GM23248 (cell line): ENCODE measurements at regions not wholly inside any gene's neighbourhood (a gene's known extent, or its start where the extent isn't known, plus 50 kb on each side); places are given as distances from the start of the nearest gene placed in this dataset.
A peak's percentile ranks its signal among the peaks of the same experiment; 100 is the strongest.

Experiments
- DNase-seq: peaks from one replicate; pipeline ENCODE4 v3.0.0-alpha.2; 2015
- H2AFZ ChIP-seq: fragments of 200-600 bp; sonication (generic); 2 replicates; pipeline ENCODE4 v1.6.1; 2016; ENCODE audit warnings: antibody characterized with exemption
- H3F3A ChIP-seq: fragments of 200-600 bp; sonication (generic); 2 replicates; pipeline ENCODE4 v1.6.1; 2016; ENCODE audit warnings: mild to moderate bottlenecking, antibody characterized with exemption, mixed run types; ENCODE audit not compliant: insufficient read depth
- H3K27ac ChIP-seq: fragments of 200-600 bp; sonication (generic); 2 replicates; pipeline ENCODE4 v1.5.1; 2016; ENCODE audit warnings: mild to moderate bottlenecking
- H3K27me3 ChIP-seq: fragments of 200-600 bp; sonication (generic); replicated peaks from 2 replicates; pipeline ENCODE4 v1.6.1; 2016; ENCODE audit warnings: mild to moderate bottlenecking; ENCODE audit not compliant: insufficient read depth
- H3K36me3 ChIP-seq: fragments of 200-600 bp; sonication (generic); 2 replicates; pipeline ENCODE4 v1.6.1; 2016; ENCODE audit warnings: low read depth, mild to moderate bottlenecking
- H3K4me1 ChIP-seq: fragments of 200-600 bp; sonication (generic); 2 replicates; pipeline ENCODE4 v1.6.1; 2016; ENCODE audit warnings: mild to moderate bottlenecking; ENCODE audit not compliant: insufficient read depth
- H3K4me2 ChIP-seq: fragments of 200-600 bp; sonication (generic); one replicate; pipeline ENCODE4 v1.6.1; 2016; ENCODE audit warnings: mild to moderate bottlenecking; ENCODE audit not compliant: unreplicated experiment
- H3K4me3 ChIP-seq: fragments of 200-600 bp; sonication (generic); 2 replicates; pipeline ENCODE4 v1.5.1; 2016; ENCODE audit warnings: mild to moderate bottlenecking
- H3K79me2 ChIP-seq: fragments of 200-600 bp; sonication (generic); 2 replicates; pipeline ENCODE4 v1.6.1; 2016; ENCODE audit warnings: mild to moderate bottlenecking; ENCODE audit not compliant: insufficient read depth
- H3K9ac ChIP-seq: fragments of 200-600 bp; sonication (generic); 2 replicates; pipeline ENCODE4 v1.6.1; 2016; ENCODE audit warnings: mild to moderate bottlenecking
- H3K9me2 ChIP-seq: fragments of 200-600 bp; sonication (generic); 2 replicates; pipeline ENCODE4 v1.6.1; 2016; ENCODE audit warnings: mixed run types, mild to moderate bottlenecking, moderate library complexity; ENCODE audit not compliant: insufficient read depth
- H3K9me3 ChIP-seq: fragments of 200-600 bp; sonication (generic); one replicate; pipeline ENCODE4 v1.6.1; 2017; ENCODE audit warnings: low read depth
- H4K20me1 ChIP-seq: fragments of 200-600 bp; sonication (generic); 2 replicates; pipeline ENCODE4 v1.6.0; 2016; ENCODE audit not compliant: insufficient read depth
- EZH2 ChIP-seq: fragments of 200-600 bp; sonication (generic); IDR thresholded peaks from 2 replicates; pipeline ENCODE4 v1.6.1; 2018; ENCODE audit warnings: antibody characterized with exemption, mild to moderate bottlenecking; ENCODE audit not compliant: insufficient read depth, poor library complexity, severe bottlenecking
- EZH2phosphoT487 ChIP-seq: fragments of 200-600 bp; sonication (generic); IDR thresholded peaks from 2 replicates; pipeline ENCODE4 v1.6.1; 2018; ENCODE audit warnings: antibody characterized with exemption, moderate library complexity, mild to moderate bottlenecking, low read depth; ENCODE audit not compliant: insufficient read depth
- WGBS, 2 experiments: methylation state at CpG; one replicate each; pipeline ENCODE4 v1.1.6; 2015 to 2017; ENCODE audit warnings: low lambda C conversion rate in 2 of 2, low coverage in 1 of 2; ENCODE audit errors: missing lambda C conversion rate in 2 of 2; 5-methylcytosine and 5-hydroxymethylcytosine counted together
- in situ Hi-C: fragments of 300-500 bp; cut with MboI; formaldehyde crosslinking; loops from 2 replicates; pipeline ENCODE4 v1.15.0; 2020

GRCh38 chr5:4802044-4802443 is 338.1 kb upstream of the ADAMTS16 start:
- peak; percentile 3 for DNase-seq
- Histone ChIP-seq H3K9ac (no peak overlapping the region), H3K79me2 (no peaks in the 10 kb centered on the region), H3K4me1 (no peaks in the 10 kb centered on the region), H3K9me2 (no peaks in the 10 kb centered on the region), H3K27me3 (no peaks in the 10 kb centered on the region), H3K4me2 (no peak overlapping the region), H4K20me1 (no peaks in the 10 kb centered on the region), H2AFZ (no peak overlapping the region), H3K27ac (no peak overlapping the region), H3K36me3 (no peaks in the 10 kb centered on the region), H3K4me3 (no peak overlapping the region), H3K9me3 (no peaks in the 10 kb centered on the region), H3F3A (no peaks in the 10 kb centered on the region)
- TF ChIP-seq EZH2 (no peak), EZH2phosphoT487 (no peak)
- in situ Hi-C loops: no loop called here
- 1 to 2% methylated on average over 3 of the region's 3 CpGs for WGBS, 2 experiments

- WGBS, 2 experiments: 24 to 27% methylated on average over 12 of the region's 12 CpGs
- DNase-seq: no peak
- no peaks in the 10 kb centered on the region for H3K27me3 ChIP-seq
- no peak for TF ChIP-seq EZH2
- no peak for TF ChIP-seq EZH2phosphoT487
- no peak overlapping the region for H3K27ac ChIP-seq
- H4K20me1 ChIP-seq: no peaks in the 10 kb centered on the region
- H3K9ac ChIP-seq: no peak overlapping the region
- H2AFZ ChIP-seq: no peak overlapping the region
- in situ Hi-C loops: no loop called here
- no peak overlapping the region for H3K4me3 ChIP-seq
- H3K9me2 ChIP-seq: no peaks in the 10 kb centered on the region
- H3K4me1 ChIP-seq: no peaks in the 10 kb centered on the region
- H3K79me2 ChIP-seq: no peaks in the 10 kb centered on the region
- no peak overlapping the region for H3K4me2 ChIP-seq
- no peaks in the 10 kb centered on the region for H3K9me3 ChIP-seq
- no peaks in the 10 kb centered on the region for H3F3A ChIP-seq
- no peaks in the 10 kb centered on the region for H3K36me3 ChIP-seq
Measured at GRCh38 chr5:4804691-4805360, 335.3 kb upstream of the ADAMTS16 start.

- Histone ChIP-seq H4K20me1 (no peaks in the 10 kb centered on the region), H3K9me2 (no peaks in the 10 kb centered on the region), H3K9me3 (no peaks in the 10 kb centered on the region), H3K4me2 (no peak overlapping the region), H3K79me2 (no peaks in the 10 kb centered on the region), H3K27me3 (no peaks in the 10 kb centered on the region), H3F3A (no peaks in the 10 kb centered on the region), H3K27ac (no peak overlapping the region), H3K4me3 (no peak overlapping the region), H3K4me1 (no peaks in the 10 kb centered on the region), H3K36me3 (no peaks in the 10 kb centered on the region), H3K9ac (no peak overlapping the region), H2AFZ (no peak overlapping the region)
- TF ChIP-seq EZH2 (no peak), EZH2phosphoT487 (no peak)
- in situ Hi-C loops: no loop called here
- 15 to 18% methylated on average over 3 of the region's 3 CpGs for WGBS, 2 experiments
- no peak for DNase-seq
Measured at GRCh38 chr5:4815002-4815401, 325.1 kb upstream of the ADAMTS16 start.

GRCh38 chr5:4817767-4818166 is 322.4 kb upstream of the ADAMTS16 start:
- WGBS, 2 experiments: 6 to 7% methylated on average over 2 of the region's 2 CpGs
- no peak overlapping the region for H3K9ac ChIP-seq
- no peak for DNase-seq
- H3K4me3 ChIP-seq: no peak overlapping the region
- H4K20me1 ChIP-seq: no peaks in the 10 kb centered on the region
- in situ Hi-C loops: no loop called here
- no peaks in the 10 kb centered on the region for H3K4me1 ChIP-seq
- no peaks in the 10 kb centered on the region for H3K36me3 ChIP-seq
- H3K27ac ChIP-seq: no peak overlapping the region
- no peak for TF ChIP-seq EZH2
- TF ChIP-seq EZH2phosphoT487: no peak
- H3K79me2 ChIP-seq: no peaks in the 10 kb centered on the region
- no peak overlapping the region for H2AFZ ChIP-seq
- H3K9me3 ChIP-seq: no peaks in the 10 kb centered on the region
- H3K9me2 ChIP-seq: no peaks in the 10 kb centered on the region
- no peaks in the 10 kb centered on the region for H3K27me3 ChIP-seq
- H3K4me2 ChIP-seq: no peak overlapping the region
- no peaks in the 10 kb centered on the region for H3F3A ChIP-seq

- no peaks in the 10 kb centered on the region for H3K4me1 ChIP-seq
- no peak overlapping the region for H3K4me3 ChIP-seq
- no peaks in the 10 kb centered on the region for H3K79me2 ChIP-seq
- H4K20me1 ChIP-seq: no peaks in the 10 kb centered on the region
- H2AFZ ChIP-seq: no peak overlapping the region
- H3F3A ChIP-seq: no peaks in the 10 kb centered on the region
- TF ChIP-seq EZH2phosphoT487 (no peak), EZH2 (no peak)
- no peak overlapping the region for H3K4me2 ChIP-seq
- 0% methylated on average over 1 of the region's 1 CpG for WGBS, 2 experiments
- no peak overlapping the region for H3K27ac ChIP-seq
- H3K36me3 ChIP-seq: no peaks in the 10 kb centered on the region
- H3K9ac ChIP-seq: no peak overlapping the region
- in situ Hi-C loops: no loop called here
- H3K27me3 ChIP-seq: no peaks in the 10 kb centered on the region
- no peaks in the 10 kb centered on the region for H3K9me2 ChIP-seq
- DNase-seq: no peak
- H3K9me3 ChIP-seq: no peaks in the 10 kb centered on the region
Measured at GRCh38 chr5:4831325-4831724, 308.8 kb upstream of the ADAMTS16 start.
